H9 (cell line): ENCODE measurements at regions not wholly inside any gene's neighbourhood (a gene's known extent, or its start where the extent isn't known, plus 50 kb on each side); places are given as distances from the start of the nearest gene placed in this dataset.

Experiments used
- DNase-seq: peaks from one replicate; pipeline ENCODE4 v3.0.0-alpha.2; 2017
- H2AFZ ChIP-seq: one replicate; pipeline ENCODE4 v1.6.1; 2013; ENCODE audit warnings: mild to moderate bottlenecking, low read length, control low read depth, moderate library complexity
- H2AK5ac ChIP-seq: 2 replicates; pipeline ENCODE4 v1.6.1; 2013; ENCODE audit warnings: low read length, control low read depth, mixed read lengths; ENCODE audit not compliant: insufficient read length
- H2BK120ac ChIP-seq: one replicate; pipeline ENCODE4 v1.6.1; 2013; ENCODE audit warnings: low read depth, mild to moderate bottlenecking, low read length, control low read depth, inconsistent platforms; ENCODE audit not compliant: poor library complexity, severe bottlenecking
- H2BK12ac ChIP-seq: 2 replicates; pipeline ENCODE4 v1.6.1; 2013; ENCODE audit warnings: low read length, control low read depth, mixed read lengths, low read depth; ENCODE audit not compliant: insufficient read length
- H2BK15ac ChIP-seq: 2 replicates; pipeline ENCODE4 v1.6.1; 2013; ENCODE audit warnings: low read depth, low read length, control low read depth
- H2BK20ac ChIP-seq: one replicate; pipeline ENCODE4 v1.6.1; 2013; ENCODE audit warnings: low read depth, mild to moderate bottlenecking, low read length, control low read depth, inconsistent platforms; ENCODE audit not compliant: poor library complexity, severe bottlenecking
- H2BK5ac ChIP-seq: 2 replicates; pipeline ENCODE4 v1.6.1; 2013; ENCODE audit warnings: low read length, control low read depth, mixed read lengths; ENCODE audit not compliant: insufficient read length
- H3K14ac ChIP-seq: 2 replicates; pipeline ENCODE4 v1.6.1; 2013; ENCODE audit warnings: low read length, control low read depth; ENCODE audit not compliant: insufficient read depth
- H3K18ac ChIP-seq: 2 replicates; pipeline ENCODE4 v1.6.1; 2013; ENCODE audit warnings: low read depth, mild to moderate bottlenecking, mixed read lengths, low read length, control low read depth; ENCODE audit not compliant: insufficient read length
- H3K23ac ChIP-seq: 2 replicates; pipeline ENCODE4 v1.6.1; 2013; ENCODE audit warnings: low read length, control low read depth, mixed read lengths, low read depth; ENCODE audit not compliant: insufficient read length
- H3K23me2 ChIP-seq: 2 replicates; pipeline ENCODE4 v1.6.1; 2013; ENCODE audit warnings: low read depth, mild to moderate bottlenecking, mixed read lengths, low read length, control low read depth; ENCODE audit not compliant: insufficient read length, poor library complexity, severe bottlenecking
- H3K27ac ChIP-seq: 2 replicates; pipeline ENCODE4 v1.5.1; 2013; ENCODE audit warnings: low read length, control low read depth, mixed read lengths, low read depth; ENCODE audit not compliant: insufficient read length
- H3K27me3 ChIP-seq: 2 replicates; pipeline ENCODE4 v1.6.1; 2013; ENCODE audit warnings: low read length, control low read depth, inconsistent platforms; ENCODE audit not compliant: insufficient read depth
- H3K4ac ChIP-seq: 2 replicates; pipeline ENCODE4 v1.6.1; 2013; ENCODE audit warnings: low read depth, mild to moderate bottlenecking, control low read depth, inconsistent platforms, low read length, moderate library complexity
- H3K4me1 ChIP-seq: 2 replicates; pipeline ENCODE4 v1.6.1; 2013; ENCODE audit warnings: low read length, control low read depth, inconsistent platforms; ENCODE audit not compliant: insufficient read depth
- H3K4me2 ChIP-seq: 2 replicates; pipeline ENCODE4 v1.6.1; 2013; ENCODE audit warnings: low read length, control low read depth, mixed read lengths; ENCODE audit not compliant: insufficient read length, insufficient read depth
- H3K56ac ChIP-seq: 2 replicates; pipeline ENCODE4 v1.6.1; 2013; ENCODE audit warnings: low read depth, mild to moderate bottlenecking, mixed read lengths, low read length, control low read depth; ENCODE audit not compliant: insufficient read length
- H3K79me1 ChIP-seq: 2 replicates; pipeline ENCODE4 v1.6.1; 2013; ENCODE audit warnings: low read depth, mild to moderate bottlenecking, moderate library complexity, low read length, control low read depth, inconsistent platforms; ENCODE audit not compliant: insufficient read depth, poor library complexity, severe bottlenecking
- H3K79me2 ChIP-seq: 2 replicates; pipeline ENCODE4 v1.6.1; 2013; ENCODE audit warnings: low read length, control low read depth, inconsistent platforms; ENCODE audit not compliant: insufficient read depth
- H3K9ac ChIP-seq: 2 replicates; pipeline ENCODE4 v1.6.1; 2013; ENCODE audit warnings: low read length, control low read depth, mixed read lengths; ENCODE audit not compliant: insufficient read length; ENCODE audit errors: extremely low read depth
- H3K9me3 ChIP-seq: one replicate; pipeline ENCODE4 v1.6.1; 2013; ENCODE audit warnings: low read depth, low read length, inconsistent platforms; ENCODE audit not compliant: control insufficient read depth
- H3T11ph ChIP-seq: one replicate; pipeline ENCODE4 v1.6.1; 2013; ENCODE audit warnings: mild to moderate bottlenecking, low read length, control low read depth, inconsistent platforms
- H4K20me1 ChIP-seq: one replicate; pipeline ENCODE4 v1.6.1; 2013; ENCODE audit not compliant: control insufficient read depth, insufficient read length, insufficient read depth
- H4K5ac ChIP-seq: 2 replicates; pipeline ENCODE4 v1.6.1; 2013; ENCODE audit warnings: low read depth, mild to moderate bottlenecking, mixed read lengths, low read length, control low read depth; ENCODE audit not compliant: insufficient read length
- H4K8ac ChIP-seq: replicated peaks from 2 replicates; pipeline ENCODE4 v1.6.1; 2013; ENCODE audit warnings: low read length, control low read depth, mixed read lengths, low read depth; ENCODE audit not compliant: insufficient read length
- H4K91ac ChIP-seq: 2 replicates; pipeline ENCODE4 v1.6.1; 2013; ENCODE audit warnings: low read depth, mild to moderate bottlenecking, moderate library complexity, mixed read lengths, low read length, control low read depth; ENCODE audit not compliant: insufficient read length
- H3K27ac Mint-ChIP-seq, 3 experiments: 2 replicates in 2 of 3; 3 replicates in 1 of 3; pipeline ENCODE4 v1.8.0; 2020 to 2021; ENCODE audit warnings: mixed read lengths in 3 of 3, mild to moderate bottlenecking in 1 of 3, moderate library complexity in 1 of 3
- H3K27me3 Mint-ChIP-seq: 2 replicates; pipeline ENCODE4 v1.8.0; 2021; ENCODE audit warnings: low read depth, mild to moderate bottlenecking, moderate library complexity, mixed read lengths
- H3K36me3 Mint-ChIP-seq, 3 experiments: 2 replicates in 2 of 3; 3 replicates in 1 of 3; pipeline ENCODE4 v1.8.0; 2020 to 2021; ENCODE audit warnings: low read depth in 3 of 3, mixed read lengths in 3 of 3; ENCODE audit not compliant: insufficient read depth in 1 of 3
- H3K4me1 Mint-ChIP-seq, 2 experiments: 2 replicates each; pipeline ENCODE4 v1.8.0; 2020; ENCODE audit warnings: mixed read lengths in 2 of 2
- H3K4me3 Mint-ChIP-seq, 2 experiments: 2 replicates in 1 of 2; 3 replicates in 1 of 2; pipeline ENCODE4 v1.8.0; 2020 to 2021; ENCODE audit warnings: mild to moderate bottlenecking in 2 of 2, mixed read lengths in 2 of 2, moderate library complexity in 1 of 2
- H3K9me3 Mint-ChIP-seq, 2 experiments: 2 replicates in 1 of 2; 3 replicates in 1 of 2; pipeline ENCODE4 v1.8.0; 2020; ENCODE audit warnings: mild to moderate bottlenecking in 2 of 2, mixed read lengths in 2 of 2, moderate library complexity in 1 of 2
- CTCF ChIP-seq: fragments of 200-600 bp; sonication (generic); conservative IDR thresholded peaks from 3 replicates; pipeline ENCODE4 v1.8.0; 2021; ENCODE audit warnings: antibody characterized with exemption, mild to moderate bottlenecking
- WGBS: extraction: QIAGEN DNeasy Blood & Tissue Kit; methylation state at CpG from one replicate; pipeline ENCODE4 v1.1.7; 2013; ENCODE audit warnings: missing lambda C conversion rate, low lambda C conversion rate, mixed read lengths; ENCODE audit not compliant: insufficient read length; ENCODE audit errors: extremely low coverage; 5-methylcytosine and 5-hydroxymethylcytosine counted together

DNA sequence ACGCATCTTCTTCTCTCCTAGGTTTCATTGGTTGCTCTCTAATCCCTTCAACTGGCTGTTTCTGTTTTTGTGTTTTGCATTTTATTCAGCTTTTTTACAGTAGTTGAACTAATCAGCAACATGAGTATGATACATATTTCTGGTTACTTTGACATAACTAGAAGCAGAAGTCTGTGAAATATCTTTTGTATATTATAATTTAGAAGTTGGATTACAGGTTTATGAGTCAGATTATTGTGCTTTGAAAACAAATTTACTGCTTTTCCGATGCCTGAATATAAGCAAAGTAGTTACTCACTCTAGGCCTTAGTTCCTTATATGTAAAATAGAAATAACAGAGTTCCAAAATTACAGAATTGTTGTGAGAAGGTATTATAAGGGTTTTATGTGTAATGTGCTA is 96.2 kb upstream of the MEOX2 start:
- H3K36me3 Mint-ChIP-seq = no peaks in the 10 kb centered on the region
- H3K9me3 ChIP-seq = no peaks in the 10 kb centered on the region
- no peak overlapping the region for H3T11ph ChIP-seq
- no peaks in the 10 kb centered on the region for H3K23me2 ChIP-seq
- no peak overlapping the region for H4K91ac ChIP-seq
- no CpG with 5 or more reads among the region's 2 CpGs for WGBS
- no peak overlapping the region for H2BK20ac ChIP-seq
- H3K9ac ChIP-seq = no peak overlapping the region
- no peaks in the 10 kb centered on the region for H3K27me3 ChIP-seq
- TF ChIP-seq CTCF = no peak
- no peak overlapping the region for H2BK5ac ChIP-seq
- H4K20me1 ChIP-seq = no peaks in the 10 kb centered on the region
- peaks cover 30 to 31% of the 10 kb centered on the region in 2 experiments for H3K4me1 Mint-ChIP-seq
- H2BK15ac ChIP-seq = no peak overlapping the region
- H3K4me1 ChIP-seq = peaks cover 5% of the 10 kb centered on the region; the same call in 1 of the 2 replicates
- H2AFZ ChIP-seq = no peak overlapping the region
- H3K56ac ChIP-seq = no peak overlapping the region
- H3K27ac ChIP-seq = no peak overlapping the region
- H3K27me3 Mint-ChIP-seq = no peaks in the 10 kb centered on the region
- no peak overlapping the region for H3K4me3 Mint-ChIP-seq
- H2AK5ac ChIP-seq = no peak overlapping the region
- no peaks in the 10 kb centered on the region for H3K79me2 ChIP-seq
- no peak overlapping the region for H2BK120ac ChIP-seq
- H4K8ac ChIP-seq = no peak overlapping the region
- no peak overlapping the region for H3K4ac ChIP-seq
- peak overlapping the region in 1 of 3 experiments; percentile 23; a peak in 1 of 7 replicates for H3K27ac Mint-ChIP-seq
- DNase-seq = no peak
- no peaks in the 10 kb centered on the region for H3K9me3 Mint-ChIP-seq
- no peak overlapping the region for H4K5ac ChIP-seq
- no peak overlapping the region for H3K14ac ChIP-seq
- no peak overlapping the region for H3K4me2 ChIP-seq
- H2BK12ac ChIP-seq = no peak overlapping the region
- H3K79me1 ChIP-seq = no peaks in the 10 kb centered on the region
- no peak overlapping the region for H3K23ac ChIP-seq
- no peak overlapping the region for H3K18ac ChIP-seq
